H9 (cell line): ENCODE measurements at regions not wholly inside any gene's neighbourhood (a gene's known extent, or its start where the extent isn't known, plus 50 kb on each side); places are given as distances from the start of the nearest gene placed in this dataset.

Experiments used
- DNase-seq: peaks from one replicate; pipeline ENCODE4 v3.0.0-alpha.2; 2017
- H2AFZ ChIP-seq: one replicate; pipeline ENCODE4 v1.6.1; 2013; ENCODE audit warnings: mild to moderate bottlenecking, low read length, control low read depth, moderate library complexity
- H2AK5ac ChIP-seq: 2 replicates; pipeline ENCODE4 v1.6.1; 2013; ENCODE audit warnings: low read length, control low read depth, mixed read lengths; ENCODE audit not compliant: insufficient read length
- H2BK120ac ChIP-seq: one replicate; pipeline ENCODE4 v1.6.1; 2013; ENCODE audit warnings: low read depth, mild to moderate bottlenecking, low read length, control low read depth, inconsistent platforms; ENCODE audit not compliant: poor library complexity, severe bottlenecking
- H2BK12ac ChIP-seq: 2 replicates; pipeline ENCODE4 v1.6.1; 2013; ENCODE audit warnings: low read length, control low read depth, mixed read lengths, low read depth; ENCODE audit not compliant: insufficient read length
- H2BK15ac ChIP-seq: 2 replicates; pipeline ENCODE4 v1.6.1; 2013; ENCODE audit warnings: low read depth, low read length, control low read depth
- H2BK20ac ChIP-seq: one replicate; pipeline ENCODE4 v1.6.1; 2013; ENCODE audit warnings: low read depth, mild to moderate bottlenecking, low read length, control low read depth, inconsistent platforms; ENCODE audit not compliant: poor library complexity, severe bottlenecking
- H2BK5ac ChIP-seq: 2 replicates; pipeline ENCODE4 v1.6.1; 2013; ENCODE audit warnings: low read length, control low read depth, mixed read lengths; ENCODE audit not compliant: insufficient read length
- H3K14ac ChIP-seq: 2 replicates; pipeline ENCODE4 v1.6.1; 2013; ENCODE audit warnings: low read length, control low read depth; ENCODE audit not compliant: insufficient read depth
- H3K18ac ChIP-seq: 2 replicates; pipeline ENCODE4 v1.6.1; 2013; ENCODE audit warnings: low read depth, mild to moderate bottlenecking, mixed read lengths, low read length, control low read depth; ENCODE audit not compliant: insufficient read length
- H3K23ac ChIP-seq: 2 replicates; pipeline ENCODE4 v1.6.1; 2013; ENCODE audit warnings: low read length, control low read depth, mixed read lengths, low read depth; ENCODE audit not compliant: insufficient read length
- H3K23me2 ChIP-seq: 2 replicates; pipeline ENCODE4 v1.6.1; 2013; ENCODE audit warnings: low read depth, mild to moderate bottlenecking, mixed read lengths, low read length, control low read depth; ENCODE audit not compliant: insufficient read length, poor library complexity, severe bottlenecking
- H3K27ac ChIP-seq: 2 replicates; pipeline ENCODE4 v1.5.1; 2013; ENCODE audit warnings: low read length, control low read depth, mixed read lengths, low read depth; ENCODE audit not compliant: insufficient read length
- H3K27me3 ChIP-seq: 2 replicates; pipeline ENCODE4 v1.6.1; 2013; ENCODE audit warnings: low read length, control low read depth, inconsistent platforms; ENCODE audit not compliant: insufficient read depth
- H3K4ac ChIP-seq: 2 replicates; pipeline ENCODE4 v1.6.1; 2013; ENCODE audit warnings: low read depth, mild to moderate bottlenecking, control low read depth, inconsistent platforms, low read length, moderate library complexity
- H3K4me1 ChIP-seq: 2 replicates; pipeline ENCODE4 v1.6.1; 2013; ENCODE audit warnings: low read length, control low read depth, inconsistent platforms; ENCODE audit not compliant: insufficient read depth
- H3K4me2 ChIP-seq: 2 replicates; pipeline ENCODE4 v1.6.1; 2013; ENCODE audit warnings: low read length, control low read depth, mixed read lengths; ENCODE audit not compliant: insufficient read length, insufficient read depth
- H3K56ac ChIP-seq: 2 replicates; pipeline ENCODE4 v1.6.1; 2013; ENCODE audit warnings: low read depth, mild to moderate bottlenecking, mixed read lengths, low read length, control low read depth; ENCODE audit not compliant: insufficient read length
- H3K79me1 ChIP-seq: 2 replicates; pipeline ENCODE4 v1.6.1; 2013; ENCODE audit warnings: low read depth, mild to moderate bottlenecking, moderate library complexity, low read length, control low read depth, inconsistent platforms; ENCODE audit not compliant: insufficient read depth, poor library complexity, severe bottlenecking
- H3K79me2 ChIP-seq: 2 replicates; pipeline ENCODE4 v1.6.1; 2013; ENCODE audit warnings: low read length, control low read depth, inconsistent platforms; ENCODE audit not compliant: insufficient read depth
- H3K9ac ChIP-seq: 2 replicates; pipeline ENCODE4 v1.6.1; 2013; ENCODE audit warnings: low read length, control low read depth, mixed read lengths; ENCODE audit not compliant: insufficient read length; ENCODE audit errors: extremely low read depth
- H3K9me3 ChIP-seq: one replicate; pipeline ENCODE4 v1.6.1; 2013; ENCODE audit warnings: low read depth, low read length, inconsistent platforms; ENCODE audit not compliant: control insufficient read depth
- H3T11ph ChIP-seq: one replicate; pipeline ENCODE4 v1.6.1; 2013; ENCODE audit warnings: mild to moderate bottlenecking, low read length, control low read depth, inconsistent platforms
- H4K20me1 ChIP-seq: one replicate; pipeline ENCODE4 v1.6.1; 2013; ENCODE audit not compliant: control insufficient read depth, insufficient read length, insufficient read depth
- H4K5ac ChIP-seq: 2 replicates; pipeline ENCODE4 v1.6.1; 2013; ENCODE audit warnings: low read depth, mild to moderate bottlenecking, mixed read lengths, low read length, control low read depth; ENCODE audit not compliant: insufficient read length
- H4K8ac ChIP-seq: replicated peaks from 2 replicates; pipeline ENCODE4 v1.6.1; 2013; ENCODE audit warnings: low read length, control low read depth, mixed read lengths, low read depth; ENCODE audit not compliant: insufficient read length
- H4K91ac ChIP-seq: 2 replicates; pipeline ENCODE4 v1.6.1; 2013; ENCODE audit warnings: low read depth, mild to moderate bottlenecking, moderate library complexity, mixed read lengths, low read length, control low read depth; ENCODE audit not compliant: insufficient read length
- H3K27ac Mint-ChIP-seq, 3 experiments: 2 replicates in 2 of 3; 3 replicates in 1 of 3; pipeline ENCODE4 v1.8.0; 2020 to 2021; ENCODE audit warnings: mixed read lengths in 3 of 3, mild to moderate bottlenecking in 1 of 3, moderate library complexity in 1 of 3
- H3K27me3 Mint-ChIP-seq: 2 replicates; pipeline ENCODE4 v1.8.0; 2021; ENCODE audit warnings: low read depth, mild to moderate bottlenecking, moderate library complexity, mixed read lengths
- H3K36me3 Mint-ChIP-seq, 3 experiments: 2 replicates in 2 of 3; 3 replicates in 1 of 3; pipeline ENCODE4 v1.8.0; 2020 to 2021; ENCODE audit warnings: low read depth in 3 of 3, mixed read lengths in 3 of 3; ENCODE audit not compliant: insufficient read depth in 1 of 3
- H3K4me1 Mint-ChIP-seq, 2 experiments: 2 replicates each; pipeline ENCODE4 v1.8.0; 2020; ENCODE audit warnings: mixed read lengths in 2 of 2
- H3K4me3 Mint-ChIP-seq, 2 experiments: 2 replicates in 1 of 2; 3 replicates in 1 of 2; pipeline ENCODE4 v1.8.0; 2020 to 2021; ENCODE audit warnings: mild to moderate bottlenecking in 2 of 2, mixed read lengths in 2 of 2, moderate library complexity in 1 of 2
- H3K9me3 Mint-ChIP-seq, 2 experiments: 2 replicates in 1 of 2; 3 replicates in 1 of 2; pipeline ENCODE4 v1.8.0; 2020; ENCODE audit warnings: mild to moderate bottlenecking in 2 of 2, mixed read lengths in 2 of 2, moderate library complexity in 1 of 2
- CTCF ChIP-seq: fragments of 200-600 bp; sonication (generic); conservative IDR thresholded peaks from 3 replicates; pipeline ENCODE4 v1.8.0; 2021; ENCODE audit warnings: antibody characterized with exemption, mild to moderate bottlenecking
- WGBS: extraction: QIAGEN DNeasy Blood & Tissue Kit; methylation state at CpG from one replicate; pipeline ENCODE4 v1.1.7; 2013; ENCODE audit warnings: missing lambda C conversion rate, low lambda C conversion rate, mixed read lengths; ENCODE audit not compliant: insufficient read length; ENCODE audit errors: extremely low coverage; 5-methylcytosine and 5-hydroxymethylcytosine counted together

- no CpG with 5 or more reads among the region's 2 CpGs for WGBS
- Mint-ChIP-seq H3K9me3 (no peaks in the 10 kb centered on the region; a peak in 1 of 5 replicates), H3K27me3 (no peaks in the 10 kb centered on the region; the same call in 1 of the 2 replicates), H3K4me3 (no peak overlapping the region), H3K36me3 (no peaks in the 10 kb centered on the region), H3K4me1 (peaks cover 7 to 9% of the 10 kb centered on the region in 2 experiments), H3K27ac (no peak overlapping the region)
- DNase-seq, result no peak
- Histone ChIP-seq H4K5ac (no peak overlapping the region), H2BK20ac (no peak overlapping the region), H2BK120ac (no peak overlapping the region), H3K4me1 (no peaks in the 10 kb centered on the region; the same call in 1 of the 2 replicates), H3K27me3 (no peaks in the 10 kb centered on the region), H3K4ac (no peak overlapping the region), H2BK5ac (no peak overlapping the region), H3K23me2 (no peaks in the 10 kb centered on the region), H4K20me1 (no peaks in the 10 kb centered on the region), H4K8ac (no peak overlapping the region), H3K27ac (no peak overlapping the region), H3T11ph (no peak overlapping the region), H3K4me2 (no peak overlapping the region), H3K23ac (no peak overlapping the region), H3K14ac (no peak overlapping the region), H2AFZ (no peak overlapping the region), H4K91ac (no peak overlapping the region), H2BK12ac (no peak overlapping the region), H2AK5ac (no peak overlapping the region), H3K79me1 (no peaks in the 10 kb centered on the region), H2BK15ac (no peak overlapping the region), H3K9ac (no peak overlapping the region), H3K79me2 (no peaks in the 10 kb centered on the region), H3K56ac (no peak overlapping the region), H3K18ac (no peak overlapping the region), H3K9me3 (no peaks in the 10 kb centered on the region)
- TF ChIP-seq CTCF, result no peak
Measured at GRCh38 chr17:14429084-14429483, 128.2 kb downstream of the HS3ST3B1 start.
